ENCODE measurements at regions not wholly inside any gene's neighbourhood (a gene's known extent, or its start where the extent isn't known, plus 50 kb on each side); places are given as distances from the start of the nearest gene placed in this dataset.

DNA sequence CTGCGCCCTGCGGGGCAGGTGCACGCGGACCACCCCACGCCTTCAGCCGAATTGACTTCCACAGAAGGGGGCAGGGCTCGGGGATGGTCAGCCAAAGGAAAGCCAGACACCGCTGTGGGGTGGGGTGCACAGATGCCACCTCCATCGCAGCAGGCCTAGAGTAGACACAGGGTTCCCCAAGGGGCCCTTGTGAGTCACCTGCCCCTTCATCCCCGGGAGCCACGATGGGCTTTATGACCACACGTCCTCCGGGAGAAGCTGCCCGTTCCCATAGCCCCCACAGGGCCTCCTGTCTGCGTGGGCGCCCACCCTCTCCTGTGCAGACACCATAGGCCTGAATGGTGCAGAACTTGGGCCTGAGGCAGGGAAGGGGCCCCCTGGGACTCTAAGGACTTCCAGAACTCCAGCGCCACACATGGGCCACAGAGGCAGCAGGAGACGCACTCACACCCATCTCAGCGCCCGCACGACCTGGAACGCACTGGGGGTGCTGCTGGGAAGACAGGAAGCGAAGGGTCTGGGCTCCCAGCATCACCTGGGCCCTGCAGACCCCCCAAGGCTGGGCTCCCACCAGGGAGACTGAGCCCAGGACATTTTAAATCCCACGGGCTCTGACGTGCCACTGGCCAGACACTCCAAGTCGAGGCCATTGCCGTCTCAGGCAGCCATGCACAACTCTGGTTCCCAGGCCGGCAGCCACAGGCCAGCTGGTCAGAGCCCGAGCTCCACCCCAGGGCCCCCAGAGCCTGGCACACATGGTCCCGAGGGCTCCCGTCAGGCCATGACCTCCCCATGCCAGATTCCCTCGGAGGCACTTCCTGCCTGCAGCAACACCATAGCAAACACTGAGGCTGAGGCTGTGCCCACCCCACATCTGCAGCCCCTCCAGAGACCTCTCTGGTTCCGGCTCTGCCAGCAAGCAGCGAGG, 134.2 kb downstream of the DLL1 start:
- DNase-seq (ENCODE audit: low read depth) = no peak
- no peak overlapping the region for H3K4me3 ChIP-seq (ENCODE audit: control insufficient read depth, low read depth, low read length)
- TF ChIP-seq CTCF (IDR thresholded peaks at IDR 0.05; ENCODE audit: control insufficient read depth, insufficient read depth, low read depth, low read length, missing control alignments) = no peak

- DNase-seq (ENCODE audit: low read depth) = no peak
- TF ChIP-seq CTCF (IDR thresholded peaks at IDR 0.05; ENCODE audit: control insufficient read depth, insufficient read depth, low read depth, low read length, missing control alignments) = no peak
- H3K4me3 ChIP-seq (ENCODE audit: control insufficient read depth, low read depth, low read length) = no peak overlapping the region
Observed at GRCh38 chr6:170155464-170156196, 135.2 kb downstream of the DLL1 start.

DNA sequence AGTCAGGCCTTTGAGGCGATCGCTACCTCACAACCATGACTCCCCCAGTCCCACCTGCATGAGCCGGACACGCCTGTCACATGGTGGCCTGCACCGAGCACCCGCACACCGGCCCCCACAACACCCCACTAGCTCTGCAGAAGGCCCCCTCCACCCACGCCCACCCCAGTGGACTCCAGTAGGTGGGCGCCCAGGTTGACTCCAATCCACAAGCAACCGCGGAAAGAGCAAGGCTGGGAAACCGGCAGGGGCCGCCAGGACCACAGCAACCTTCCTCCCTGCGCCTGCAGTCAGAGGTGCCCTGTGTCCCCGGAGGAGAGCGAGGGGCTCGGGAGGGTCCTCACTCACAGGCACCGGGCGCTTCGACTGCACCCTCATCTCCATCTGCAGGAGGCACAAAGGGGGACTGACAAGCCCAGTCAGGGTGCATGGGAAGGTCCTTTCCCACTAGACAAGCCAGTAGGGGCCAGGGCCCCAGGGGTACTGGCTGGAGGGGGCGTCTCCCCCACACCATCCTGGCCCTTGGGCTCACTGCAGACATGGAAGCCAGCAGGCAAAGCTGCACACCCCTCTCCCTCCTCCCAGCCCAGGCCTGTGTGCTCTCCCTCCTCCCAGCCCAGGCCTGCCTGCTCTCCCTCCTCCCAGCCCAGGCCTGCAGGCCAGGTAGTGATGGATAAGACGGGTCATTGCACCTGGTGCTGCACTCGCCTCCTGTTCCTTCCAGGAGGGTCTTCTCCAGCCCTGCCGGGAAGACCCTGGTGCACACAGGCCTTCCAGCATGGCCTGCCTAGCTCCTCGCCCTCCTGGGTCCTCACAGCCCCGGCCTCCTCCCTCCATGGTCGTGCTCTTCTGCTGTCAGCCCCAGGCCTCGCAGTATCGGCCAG, 137.2 kb downstream of the DLL1 start:
- no peak for DNase-seq (ENCODE audit: low read depth)
- no peak overlapping the region for H3K4me3 ChIP-seq (ENCODE audit: control insufficient read depth, low read depth, low read length)
- no peak for TF ChIP-seq CTCF (IDR thresholded peaks at IDR 0.05; ENCODE audit: control insufficient read depth, insufficient read depth, low read depth, low read length, missing control alignments)

GRCh38 chr6:170152989-170153388, 137.9 kb downstream of the DLL1 start:
- no peak for DNase-seq (ENCODE audit: low read depth)
- TF ChIP-seq CTCF (IDR thresholded peaks at IDR 0.05; ENCODE audit: control insufficient read depth, insufficient read depth, low read depth, low read length, missing control alignments) = no peak
- no peak overlapping the region for H3K4me3 ChIP-seq (ENCODE audit: control insufficient read depth, low read depth, low read length)

- no peak for DNase-seq (ENCODE audit: low read depth)
- TF ChIP-seq CTCF (IDR thresholded peaks at IDR 0.05; ENCODE audit: control insufficient read depth, insufficient read depth, low read depth, low read length, missing control alignments) = no peak
- no peak overlapping the region for H3K4me3 ChIP-seq (ENCODE audit: control insufficient read depth, low read depth, low read length)
Observed at GRCh38 chr6:170152124-170152926, 138.6 kb downstream of the DLL1 start.
